Endothelial cell of umbilical vein (primary cell): ENCODE measurements at regions not wholly inside any gene's neighbourhood (a gene's known extent, or its start where the extent isn't known, plus 50 kb on each side); places are given as distances from the start of the nearest gene placed in this dataset.

Experiments
- BruUV-seq: library from RNA; stranded (reverse); fragments of 400-500 nt; replicated peaks from 2 replicates; lab custom pipeline; 2021; lab: Mats Ljungman, UMichigan
- CTCF ChIA-PET: fragments of 300-600, 350-600 bp; sonication (Branson Sonifier 250); formaldehyde crosslinking; loops from one replicate; lab custom pipeline; 2021; ENCODE audit warnings: antibody characterized with exemption, inconsistent platforms; lab: Charles Lee
- POLR2A ChIA-PET: fragments of 300-600, 350-600 bp; sonication (Branson Sonifier 250); formaldehyde crosslinking; loops from one replicate; lab custom pipeline; 2021; ENCODE audit warnings: antibody characterized with exemption, inconsistent platforms; lab: Charles Lee
- DNase-seq: peaks from one replicate; pipeline ENCODE4 v3.0.0-alpha.2; 2011; ENCODE audit warnings: low read depth, low spot score
- FAIRE-seq: peaks from 2 replicates; lab custom pipeline; 2011; peaks lifted over from hg19 to GRCh38; lab: Jason Lieb, UNC
- H2AFZ ChIP-seq: 2 replicates; pipeline ENCODE4 v1.6.0; 2012; ENCODE audit warnings: low read depth, low read length, control low read depth, inconsistent platforms
- H3K27ac ChIP-seq: 2 replicates; pipeline ENCODE4 v1.5.1; 2011; ENCODE audit warnings: low read depth, mild to moderate bottlenecking, control low read depth, low read length, moderate library complexity; ENCODE audit not compliant: insufficient read depth
- H3K27me3 ChIP-seq, 2 experiments: 2 replicates each; pipeline versions ENCODE4 v1.6.0 to v1.6.1; 2011; ENCODE audit warnings: low read length in 2 of 2, mixed read lengths in 1 of 2; ENCODE audit not compliant: control insufficient read depth in 2 of 2, insufficient read depth in 2 of 2
- H3K36me3 ChIP-seq, 2 experiments: 2 replicates in 1 of 2; 3 replicates in 1 of 2; pipeline ENCODE4 v1.5.1; 2011; ENCODE audit warnings: low read length in 2 of 2, mild to moderate bottlenecking in 1 of 2, moderate library complexity in 1 of 2; ENCODE audit not compliant: control insufficient read depth in 2 of 2, insufficient read depth in 2 of 2; ENCODE audit errors: extremely low read depth in 1 of 2
- H3K4me1 ChIP-seq: 3 replicates; pipeline ENCODE4 v1.5.1; 2011; ENCODE audit warnings: mild to moderate bottlenecking, low read length; ENCODE audit not compliant: control insufficient read depth, insufficient read depth; ENCODE audit errors: extremely low read depth
- H3K4me2 ChIP-seq: 2 replicates; pipeline ENCODE4 v1.6.1; 2011; ENCODE audit warnings: low read length, control low read depth, mixed read lengths; ENCODE audit not compliant: insufficient read depth
- H3K4me3 ChIP-seq, 3 experiments: fragments of 200-600 bp in 1 of 3; sonication (generic), shearing (Covaris generic) in 1 of 3; replicated peaks in 1 of 3; 2 replicates each; pipeline ENCODE4 v1.5.1; 2011 to 2016; ENCODE audit warnings: control low read depth in 3 of 3, low read length in 3 of 3, mild to moderate bottlenecking in 2 of 3, inconsistent platforms in 1 of 3, low read depth in 1 of 3, moderate library complexity in 1 of 3; ENCODE audit not compliant: insufficient read depth in 1 of 3
- H3K79me2 ChIP-seq: 2 replicates; pipeline ENCODE4 v1.6.0; 2012; ENCODE audit warnings: low read length, inconsistent platforms; ENCODE audit not compliant: control insufficient read depth, insufficient read depth
- H3K9ac ChIP-seq: replicated peaks from 2 replicates; pipeline ENCODE3; 2011; ENCODE audit warnings: low read length, control low read depth; ENCODE audit not compliant: insufficient read depth; ENCODE audit errors: extremely low read depth
- H3K9me1 ChIP-seq: replicated peaks from 3 replicates; pipeline ENCODE4 v1.6.0; 2011; ENCODE audit warnings: mild to moderate bottlenecking, low read length; ENCODE audit not compliant: control insufficient read depth, insufficient read depth; ENCODE audit errors: extremely low read depth
- H3K9me3 ChIP-seq: replicated peaks from 2 replicates; pipeline ENCODE4 v1.5.1; 2012; ENCODE audit warnings: low read length, inconsistent platforms; ENCODE audit not compliant: control insufficient read depth, insufficient read depth
- H4K20me1 ChIP-seq: replicated peaks from 2 replicates; pipeline ENCODE3; 2011; ENCODE audit warnings: mild to moderate bottlenecking, low read length; ENCODE audit not compliant: control insufficient read depth, insufficient read depth; ENCODE audit errors: extremely low read depth
- EZH2 ChIP-seq: IDR thresholded peaks from 2 replicates; pipeline ENCODE4 v1.6.1; 2012; ENCODE audit warnings: borderline replicate concordance, low read depth, mild to moderate bottlenecking, moderate library complexity, low read length, inconsistent platforms; ENCODE audit not compliant: severe bottlenecking
- FOS ChIP-seq: IDR thresholded peaks from 2 replicates; pipeline ENCODE4 v1.6.1; 2011; ENCODE audit warnings: mild to moderate bottlenecking, low read length, moderate library complexity, borderline replicate concordance; ENCODE audit not compliant: insufficient read depth
- GATA2 ChIP-seq: IDR thresholded peaks from 2 replicates; pipeline ENCODE4 v1.7.0; 2011; ENCODE audit warnings: low read depth, mild to moderate bottlenecking, moderate library complexity, mixed read lengths, low read length; ENCODE audit not compliant: insufficient read length, insufficient read depth
- JUN ChIP-seq: IDR thresholded peaks from 2 replicates; pipeline ENCODE4 v1.6.1; 2011; ENCODE audit warnings: borderline replicate concordance, low read depth; ENCODE audit not compliant: insufficient read length, insufficient read depth
- MAX ChIP-seq: IDR thresholded peaks from 2 replicates; pipeline ENCODE4 v1.6.1; 2011; ENCODE audit not compliant: insufficient read depth, insufficient read length
- MYC ChIP-seq: IDR thresholded peaks from one replicate; pipeline ENCODE4 v1.6.1; 2011; ENCODE audit warnings: mild to moderate bottlenecking, low read depth, low read length
- POLR2A ChIP-seq: IDR thresholded peaks from 2 replicates; pipeline ENCODE4 v1.6.1; 2012; ENCODE audit warnings: low read depth, mild to moderate bottlenecking, control low read depth, low read length
- POLR2AphosphoS5 ChIP-seq: IDR thresholded peaks from 2 replicates; pipeline ENCODE4 v1.6.1; 2012; ENCODE audit warnings: low read depth, mild to moderate bottlenecking, control low read depth, low read length, moderate library complexity; ENCODE audit not compliant: insufficient read depth
- dilution Hi-C: fragments of 300-500 bp; cut with MboI; formaldehyde crosslinking; loops from one replicate; pipeline ENCODE4 v1.15.0; 2019; ENCODE audit warnings: low sequenced_read_pairs; ENCODE audit not compliant: extremely low pct_ligation_motif_present
- intact Hi-C: fragments of 100-400 bp; cut with micrococcal nuclease; formaldehyde crosslinking; loops from one replicate; pipeline ENCODE4 v1.10.0; 2022
- TF ChIP-seq, protein P1 (sequence below), 2 donors: IDR thresholded peaks; 1 replicate in 1 of 2; 2 replicates in 1 of 2; pipeline ENCODE4 v1.5.1; 2011; ENCODE audit warnings: low read length in 2 of 2, mild to moderate bottlenecking in 2 of 2, moderate library complexity in 2 of 2, control low read depth in 1 of 2, inconsistent platforms in 1 of 2, low read depth in 1 of 2; ENCODE audit not compliant: insufficient read depth in 1 of 2; ENCODE audit errors: extremely low read depth in 1 of 2

DNA sequence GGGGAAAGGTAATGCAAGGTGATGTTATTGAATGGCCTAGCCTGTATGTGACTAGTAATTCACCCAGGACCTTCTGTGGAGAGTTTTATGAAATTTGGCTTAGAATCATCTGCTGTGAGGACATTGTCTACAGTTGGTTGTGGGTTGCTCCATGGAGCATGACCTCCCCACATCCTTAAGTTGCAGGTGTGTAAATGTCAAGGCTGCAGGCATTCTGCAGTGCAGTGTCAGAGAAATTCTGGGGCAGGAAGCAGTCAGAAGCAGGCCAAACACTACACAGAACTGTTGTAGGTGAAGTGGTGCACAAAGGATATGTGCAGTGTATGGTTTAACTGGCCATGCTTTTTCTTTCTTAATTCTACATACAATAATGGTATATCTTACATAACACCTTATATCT, 588.3 kb downstream of the EBF1 start:
- POLR2A ChIA-PET: no interaction called here

More for the DNA sequence above, 588.3 kb downstream of the EBF1 start:
- Histone ChIP-seq H3K27ac (no peak overlapping the region), H3K9ac (no peak overlapping the region), H3K9me3 (no peaks in the 10 kb centered on the region), H3K4me2 (no peak overlapping the region), H3K27me3 (no peaks in the 10 kb centered on the region), H2AFZ (no peak overlapping the region), H3K9me1 (no peaks in the 10 kb centered on the region), H4K20me1 (no peaks in the 10 kb centered on the region), H3K36me3 (no peaks in the 10 kb centered on the region), H3K4me1 (no peaks in the 10 kb centered on the region), H3K79me2 (no peaks in the 10 kb centered on the region), H3K4me3 (no peak overlapping the region)
- intact Hi-C loops (no loop called here), dilution Hi-C loops (no loop called here)
- CTCF ChIA-PET: no interaction called here
- DNase-seq (no peak), FAIRE-seq (no peak)
- BruUV-seq: no TSS peak
- no peak for TF ChIP-seq POLR2A
- TF ChIP-seq JUN: no peak
- no peak for TF ChIP-seq MAX
- TF ChIP-seq EZH2: no peak
- TF ChIP-seq, protein P1, sequence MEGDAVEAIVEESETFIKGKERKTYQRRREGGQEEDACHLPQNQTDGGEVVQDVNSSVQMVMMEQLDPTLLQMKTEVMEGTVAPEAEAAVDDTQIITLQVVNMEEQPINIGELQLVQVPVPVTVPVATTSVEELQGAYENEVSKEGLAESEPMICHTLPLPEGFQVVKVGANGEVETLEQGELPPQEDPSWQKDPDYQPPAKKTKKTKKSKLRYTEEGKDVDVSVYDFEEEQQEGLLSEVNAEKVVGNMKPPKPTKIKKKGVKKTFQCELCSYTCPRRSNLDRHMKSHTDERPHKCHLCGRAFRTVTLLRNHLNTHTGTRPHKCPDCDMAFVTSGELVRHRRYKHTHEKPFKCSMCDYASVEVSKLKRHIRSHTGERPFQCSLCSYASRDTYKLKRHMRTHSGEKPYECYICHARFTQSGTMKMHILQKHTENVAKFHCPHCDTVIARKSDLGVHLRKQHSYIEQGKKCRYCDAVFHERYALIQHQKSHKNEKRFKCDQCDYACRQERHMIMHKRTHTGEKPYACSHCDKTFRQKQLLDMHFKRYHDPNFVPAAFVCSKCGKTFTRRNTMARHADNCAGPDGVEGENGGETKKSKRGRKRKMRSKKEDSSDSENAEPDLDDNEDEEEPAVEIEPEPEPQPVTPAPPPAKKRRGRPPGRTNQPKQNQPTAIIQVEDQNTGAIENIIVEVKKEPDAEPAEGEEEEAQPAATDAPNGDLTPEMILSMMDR (IDR thresholded peaks at IDR 0.05; ENCODE audit: extremely low read depth in 1 of 2, insufficient read depth in 1 of 2, low read depth in 1 of 2, low read length in 2 of 2): no peak
- no peak for TF ChIP-seq FOS
- no peak for TF ChIP-seq POLR2AphosphoS5
- no peak for TF ChIP-seq MYC
- TF ChIP-seq GATA2: no peak
